22Rv1 (cell line): ENCODE measurements at regions not wholly inside any gene's neighbourhood (a gene's known extent, or its start where the extent isn't known, plus 50 kb on each side); places are given as distances from the start of the nearest gene placed in this dataset.

Experiments
- H3K27ac ChIP-seq: fragments of 450-650 bp; 2 replicates; pipeline ENCODE4 v1.5.1; 2017
- CTCF ChIP-seq: fragments of 450-650 bp; IDR thresholded peaks from 2 replicates; pipeline ENCODE4 v1.5.1; 2017; ENCODE audit warnings: mild to moderate bottlenecking
- ZFX ChIP-seq: fragments of 450-650 bp; IDR thresholded peaks from 2 replicates; pipeline ENCODE4 v1.6.1; 2017; ENCODE audit warnings: antibody characterized with exemption, borderline replicate concordance

- no peak overlapping the region for H3K27ac ChIP-seq
- TF ChIP-seq ZFX (no peak), CTCF (no peak)
These were observed 772.5 kb downstream of the USP25 start for GRCh38 chr21:16502273-16502672.

GRCh38 chr21:16502897-16503296 lies 773.1 kb downstream of the USP25 start:
- TF ChIP-seq ZFX = no peak
- TF ChIP-seq CTCF = no peak
- no peak overlapping the region for H3K27ac ChIP-seq

GRCh38 chr21:16504281-16504680 lies 774.5 kb downstream of the USP25 start:
- H3K27ac ChIP-seq = no peak overlapping the region
- TF ChIP-seq ZFX (no peak), CTCF (no peak)

GRCh38 chr21:16504766-16505165 lies 775.0 kb downstream of the USP25 start:
- H3K27ac ChIP-seq = no peak overlapping the region
- TF ChIP-seq ZFX (no peak), CTCF (no peak)

GRCh38 chr21:16509476-16509875 lies 779.7 kb downstream of the USP25 start:
- TF ChIP-seq ZFX (no peak), CTCF (no peak)
- H3K27ac ChIP-seq = no peak overlapping the region

GRCh38 chr21:16514316-16514715 lies 784.5 kb downstream of the USP25 start:
- TF ChIP-seq CTCF (no peak), ZFX (no peak)
- no peak overlapping the region for H3K27ac ChIP-seq

- no peak overlapping the region for H3K27ac ChIP-seq
- TF ChIP-seq ZFX (no peak), CTCF (no peak)
These were observed 787.6 kb downstream of the USP25 start for GRCh38 chr21:16517383-16517782.
